Panc1 (cell line): ENCODE measurements at regions not wholly inside any gene's neighbourhood (a gene's known extent, or its start where the extent isn't known, plus 50 kb on each side); places are given as distances from the start of the nearest gene placed in this dataset.

ENCODE experiments used
- ATAC-seq: fragments of 200-7000 bp; cut with Tn5 transposase; 2 replicates; pipeline ENCODE4 v1.9.1; 2020; ENCODE audit warnings: mild to moderate bottlenecking, moderate library complexity
- BruUV-seq: library from RNA; stranded (reverse); fragments of 400-500 nt; replicated peaks from 2 replicates; lab custom pipeline; 2021; lab: Mats Ljungman, UMichigan
- CTCF ChIA-PET: fragments of 300-600 bp; sonication (Branson Sonifier 250); formaldehyde crosslinking; loops from one replicate; lab custom pipeline; 2022; ENCODE audit warnings: antibody characterized with exemption; lab: Charles Lee
- POLR2A ChIA-PET: fragments of 300-600 bp; sonication (Branson Sonifier 250); formaldehyde crosslinking; loops from one replicate; lab custom pipeline; 2022; ENCODE audit warnings: antibody characterized with exemption; lab: Charles Lee
- DNase-seq: peaks from one replicate; pipeline ENCODE4 v3.0.0-alpha.2; 2010; ENCODE audit warnings: low read depth, low spot score
- H3K27ac ChIP-seq: 2 replicates; pipeline ENCODE4 v1.5.1; 2011; ENCODE audit warnings: mild to moderate bottlenecking, low read length, inconsistent platforms
- H3K27me3 ChIP-seq: fragments of 200-500 bp; sonication (Bioruptor generic); 2 replicates; pipeline ENCODE4 v1.6.0; 2014; ENCODE audit warnings: low read length, inconsistent platforms; ENCODE audit not compliant: control insufficient read depth, insufficient read depth
- H3K36me3 ChIP-seq: fragments of 200-500 bp; sonication (Bioruptor generic); 2 replicates; pipeline ENCODE4 v1.5.1; 2014; ENCODE audit warnings: inconsistent platforms, mild to moderate bottlenecking, low read length, moderate library complexity; ENCODE audit not compliant: control insufficient read depth, insufficient read depth
- H3K4me1 ChIP-seq: 2 replicates; pipeline ENCODE4 v1.5.1; 2011; ENCODE audit warnings: inconsistent platforms, mild to moderate bottlenecking, low read length, moderate library complexity; ENCODE audit not compliant: control insufficient read depth, insufficient read depth
- H3K4me3 ChIP-seq, 2 experiments: 2 replicates each; pipeline ENCODE4 v1.5.1; 2011 to 2012; ENCODE audit warnings: low read depth in 2 of 2, low read length in 2 of 2, mild to moderate bottlenecking in 2 of 2, inconsistent platforms in 1 of 2, moderate library complexity in 1 of 2
- H3K9me3 ChIP-seq: fragments of 200-500 bp; sonication (Bioruptor generic); 2 replicates; pipeline ENCODE4 v1.5.1; 2014; ENCODE audit warnings: low read depth, mild to moderate bottlenecking, inconsistent platforms, low read length, moderate library complexity; ENCODE audit not compliant: control insufficient read depth, insufficient read depth
- POLR2AphosphoS5 ChIP-seq: IDR thresholded peaks from 2 replicates; pipeline ENCODE4 v1.6.1; 2012; ENCODE audit warnings: mild to moderate bottlenecking, low read depth, low read length, moderate library complexity
- SIN3A ChIP-seq: IDR thresholded peaks from 2 replicates; pipeline ENCODE4 v1.6.1; 2012; ENCODE audit warnings: low read depth, mild to moderate bottlenecking, low read length, moderate library complexity, borderline replicate concordance; ENCODE audit not compliant: insufficient read depth
- TCF7L2 ChIP-seq: IDR thresholded peaks from 2 replicates; pipeline ENCODE4 v1.6.1; 2011; ENCODE audit warnings: mild to moderate bottlenecking, low read depth, low read length, inconsistent platforms
- in situ Hi-C: cut with HindIII; loops from 2 replicates; pipeline ENCODE4 v1.10.0; 2016; ENCODE audit warnings: low sequenced_read_pairs, low pct_unique_long_range_greater_than_20kb
- intact Hi-C: fragments of 100-400 bp; cut with micrococcal nuclease; formaldehyde crosslinking; loops from one replicate; pipeline ENCODE4 v1.10.0; 2022; ENCODE audit not compliant: unreplicated experiment
- TF ChIP-seq, protein P1 (sequence below), 2 experiments: IDR thresholded peaks; 2 replicates each; pipeline ENCODE4 v1.6.1; 2011 to 2012; ENCODE audit warnings: low read depth in 2 of 2, control low read depth in 1 of 2, low read length in 1 of 2, mild to moderate bottlenecking in 1 of 2, moderate library complexity in 1 of 2; ENCODE audit not compliant: insufficient read depth in 1 of 2
- TF ChIP-seq, protein P2 (sequence below): fragments of 450-650 bp; IDR thresholded peaks from 2 replicates; pipeline ENCODE4 v1.5.1; 2017; ENCODE audit warnings: mild to moderate bottlenecking

DNA sequence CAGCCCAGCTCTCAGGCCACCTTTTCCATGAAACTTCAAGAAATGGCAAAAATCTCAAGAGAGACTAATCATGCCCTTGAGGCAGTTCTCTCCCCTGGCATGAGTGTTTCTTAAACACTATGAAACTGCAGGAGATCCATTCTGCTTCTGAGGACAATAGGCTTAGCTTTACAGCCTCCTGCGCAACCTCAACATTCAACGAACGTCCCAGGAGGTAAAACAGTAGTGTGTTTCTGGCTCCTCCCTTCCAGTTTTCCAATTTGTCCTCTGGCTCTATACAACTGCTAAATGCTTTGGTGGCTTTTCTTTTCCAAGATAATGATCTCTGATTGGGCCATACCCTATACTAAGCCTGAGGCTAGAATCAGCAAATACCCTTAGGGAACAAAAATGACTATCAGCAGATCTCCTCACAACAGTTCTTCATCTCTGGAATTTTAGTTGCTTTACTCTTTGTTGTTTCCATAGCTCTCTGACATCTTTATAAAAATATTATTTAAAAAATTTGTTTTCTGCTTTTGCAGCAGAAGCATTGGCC, 87.0 kb upstream of the FAT1 start:
- ChIA-PET CTCF (no interaction called here), POLR2A (no interaction called here)
- TF ChIP-seq SIN3A = no peak
- TF ChIP-seq, protein P1, sequence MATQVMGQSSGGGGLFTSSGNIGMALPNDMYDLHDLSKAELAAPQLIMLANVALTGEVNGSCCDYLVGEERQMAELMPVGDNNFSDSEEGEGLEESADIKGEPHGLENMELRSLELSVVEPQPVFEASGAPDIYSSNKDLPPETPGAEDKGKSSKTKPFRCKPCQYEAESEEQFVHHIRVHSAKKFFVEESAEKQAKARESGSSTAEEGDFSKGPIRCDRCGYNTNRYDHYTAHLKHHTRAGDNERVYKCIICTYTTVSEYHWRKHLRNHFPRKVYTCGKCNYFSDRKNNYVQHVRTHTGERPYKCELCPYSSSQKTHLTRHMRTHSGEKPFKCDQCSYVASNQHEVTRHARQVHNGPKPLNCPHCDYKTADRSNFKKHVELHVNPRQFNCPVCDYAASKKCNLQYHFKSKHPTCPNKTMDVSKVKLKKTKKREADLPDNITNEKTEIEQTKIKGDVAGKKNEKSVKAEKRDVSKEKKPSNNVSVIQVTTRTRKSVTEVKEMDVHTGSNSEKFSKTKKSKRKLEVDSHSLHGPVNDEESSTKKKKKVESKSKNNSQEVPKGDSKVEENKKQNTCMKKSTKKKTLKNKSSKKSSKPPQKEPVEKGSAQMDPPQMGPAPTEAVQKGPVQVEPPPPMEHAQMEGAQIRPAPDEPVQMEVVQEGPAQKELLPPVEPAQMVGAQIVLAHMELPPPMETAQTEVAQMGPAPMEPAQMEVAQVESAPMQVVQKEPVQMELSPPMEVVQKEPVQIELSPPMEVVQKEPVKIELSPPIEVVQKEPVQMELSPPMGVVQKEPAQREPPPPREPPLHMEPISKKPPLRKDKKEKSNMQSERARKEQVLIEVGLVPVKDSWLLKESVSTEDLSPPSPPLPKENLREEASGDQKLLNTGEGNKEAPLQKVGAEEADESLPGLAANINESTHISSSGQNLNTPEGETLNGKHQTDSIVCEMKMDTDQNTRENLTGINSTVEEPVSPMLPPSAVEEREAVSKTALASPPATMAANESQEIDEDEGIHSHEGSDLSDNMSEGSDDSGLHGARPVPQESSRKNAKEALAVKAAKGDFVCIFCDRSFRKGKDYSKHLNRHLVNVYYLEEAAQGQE (IDR thresholded peaks at IDR 0.05; ENCODE audit: insufficient read depth in 1 of 2, low read depth in 2 of 2, low read length in 1 of 2) = no peak
- no peak for TF ChIP-seq POLR2AphosphoS5
- no peak for TF ChIP-seq TCF7L2
- TF ChIP-seq, protein P2, sequence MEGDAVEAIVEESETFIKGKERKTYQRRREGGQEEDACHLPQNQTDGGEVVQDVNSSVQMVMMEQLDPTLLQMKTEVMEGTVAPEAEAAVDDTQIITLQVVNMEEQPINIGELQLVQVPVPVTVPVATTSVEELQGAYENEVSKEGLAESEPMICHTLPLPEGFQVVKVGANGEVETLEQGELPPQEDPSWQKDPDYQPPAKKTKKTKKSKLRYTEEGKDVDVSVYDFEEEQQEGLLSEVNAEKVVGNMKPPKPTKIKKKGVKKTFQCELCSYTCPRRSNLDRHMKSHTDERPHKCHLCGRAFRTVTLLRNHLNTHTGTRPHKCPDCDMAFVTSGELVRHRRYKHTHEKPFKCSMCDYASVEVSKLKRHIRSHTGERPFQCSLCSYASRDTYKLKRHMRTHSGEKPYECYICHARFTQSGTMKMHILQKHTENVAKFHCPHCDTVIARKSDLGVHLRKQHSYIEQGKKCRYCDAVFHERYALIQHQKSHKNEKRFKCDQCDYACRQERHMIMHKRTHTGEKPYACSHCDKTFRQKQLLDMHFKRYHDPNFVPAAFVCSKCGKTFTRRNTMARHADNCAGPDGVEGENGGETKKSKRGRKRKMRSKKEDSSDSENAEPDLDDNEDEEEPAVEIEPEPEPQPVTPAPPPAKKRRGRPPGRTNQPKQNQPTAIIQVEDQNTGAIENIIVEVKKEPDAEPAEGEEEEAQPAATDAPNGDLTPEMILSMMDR = no peak
- Histone ChIP-seq H3K9me3 (no peaks in the 10 kb centered on the region), H3K27ac (no peak overlapping the region), H3K4me3 (no peak overlapping the region), H3K36me3 (no peaks in the 10 kb centered on the region), H3K4me1 (no peaks in the 10 kb centered on the region; the same call in 1 of the 2 replicates), H3K27me3 (no peaks in the 10 kb centered on the region)
- in situ Hi-C loops (no loop called here), intact Hi-C loops (no loop called here)
- DNase-seq (no peak), ATAC-seq (no peak)
- no TSS peak for BruUV-seq

GRCh38 chr4:186812592-186812991, 88.9 kb upstream of the FAT1 start:
- H3K27me3 ChIP-seq = no peaks in the 10 kb centered on the region
- DNase-seq = no peak
- no peaks in the 10 kb centered on the region for H3K9me3 ChIP-seq
- TF ChIP-seq, protein P1 (IDR thresholded peaks at IDR 0.05; ENCODE audit: insufficient read depth in 1 of 2, low read depth in 2 of 2, low read length in 1 of 2) = no peak
- no peak for TF ChIP-seq SIN3A
- no peak for TF ChIP-seq TCF7L2
- TF ChIP-seq, protein P2 = no peak
- CTCF ChIA-PET = no interaction called here
- H3K27ac ChIP-seq = no peak overlapping the region
- H3K4me1 ChIP-seq = no peaks in the 10 kb centered on the region; the same call in 1 of the 2 replicates
- POLR2A ChIA-PET = no interaction called here
- intact Hi-C loops (no loop called here), in situ Hi-C loops (no loop called here)
- ATAC-seq = no peak
- BruUV-seq = no TSS peak
- no peaks in the 10 kb centered on the region for H3K36me3 ChIP-seq
- no peak overlapping the region for H3K4me3 ChIP-seq
